GM20000 (cell line): ENCODE measurements at regions not wholly inside any gene's neighbourhood (a gene's known extent, or its start where the extent isn't known, plus 50 kb on each side); places are given as distances from the start of the nearest gene placed in this dataset.

Source experiments
- DNase-seq: peaks from one replicate; pipeline ENCODE4 v3.0.0; 2012; ENCODE audit warnings: low spot score
- CTCF ChIP-seq: IDR thresholded peaks from 2 replicates; pipeline ENCODE4 v1.5.1; 2012; ENCODE audit warnings: mild to moderate bottlenecking, control low read depth; ENCODE audit errors: extremely low read depth, missing control alignments

DNA sequence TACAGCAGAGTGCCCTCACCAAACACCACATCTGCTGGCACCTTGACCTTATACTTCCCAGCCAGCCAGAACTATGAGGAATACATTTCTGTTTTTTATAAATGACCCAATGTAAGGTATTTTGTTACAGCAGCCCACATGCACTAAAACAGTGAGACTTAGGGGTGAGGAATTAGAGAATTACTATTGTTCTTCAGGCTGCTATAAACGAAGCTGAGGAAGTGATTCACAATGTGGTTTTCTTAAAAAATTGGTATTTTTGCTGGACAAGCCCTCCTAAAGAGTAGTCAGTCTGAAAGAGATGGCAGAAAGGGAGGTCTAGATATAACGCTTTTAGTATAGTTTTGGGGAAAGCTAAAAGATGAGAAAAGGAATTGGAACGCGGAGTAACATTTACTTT lies 101.0 kb downstream of the SLITRK6 start:
- DNase-seq = no peak
- no peak for TF ChIP-seq CTCF

GRCh38 chr13:85694992-85695391 lies 104.2 kb downstream of the SLITRK6 start:
- TF ChIP-seq CTCF = no peak
- no peak for DNase-seq

DNA sequence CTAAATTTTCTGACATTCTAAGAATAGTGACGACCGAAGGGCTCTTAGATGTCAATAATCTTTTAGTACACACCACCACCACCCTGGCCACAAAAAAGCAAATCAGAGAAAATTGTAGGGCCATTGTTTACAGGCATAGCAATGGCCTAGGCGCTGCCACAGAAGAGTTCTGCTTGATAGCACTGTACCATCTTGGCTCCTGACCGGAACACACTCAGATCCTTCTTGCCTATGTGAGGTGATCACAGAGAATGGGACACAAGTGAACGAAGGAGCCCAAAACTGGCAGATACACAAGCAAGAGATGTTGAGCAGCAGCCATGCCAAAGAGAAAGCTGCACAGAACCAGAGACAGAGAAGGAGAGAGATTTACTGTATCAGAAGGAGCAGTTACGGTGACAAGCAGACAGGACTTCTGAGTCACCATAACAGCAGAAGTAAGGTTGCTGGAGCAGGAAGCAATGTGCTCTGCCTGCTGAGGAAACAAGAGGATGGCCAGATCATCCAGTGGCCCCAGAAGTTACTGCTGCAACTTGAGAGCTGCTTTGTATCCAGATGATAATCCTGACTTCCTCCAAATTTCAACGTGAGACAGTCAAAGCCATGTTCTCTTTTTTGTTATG lies 105.2 kb downstream of the SLITRK6 start:
- TF ChIP-seq CTCF = no peak
- DNase-seq = no peak

DNA sequence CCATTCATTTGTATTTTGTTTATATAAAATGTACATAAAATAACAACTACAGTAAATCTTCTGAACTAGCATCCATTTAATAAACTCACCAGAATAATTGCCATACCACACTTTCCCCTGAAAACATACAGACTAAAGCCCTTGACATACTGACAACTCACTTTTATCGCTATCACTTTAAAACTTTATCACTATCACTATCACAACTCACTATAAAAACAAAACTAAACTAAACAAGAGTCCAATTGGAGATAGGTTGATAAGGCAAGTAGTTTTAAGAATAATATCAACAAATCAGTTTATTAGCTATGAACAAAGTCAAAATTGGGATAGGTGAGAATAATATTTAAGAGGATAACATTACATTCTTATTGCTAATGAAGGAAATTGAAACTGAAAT lies 108.9 kb downstream of the SLITRK6 start:
- no peak for TF ChIP-seq CTCF
- no peak for DNase-seq

DNA sequence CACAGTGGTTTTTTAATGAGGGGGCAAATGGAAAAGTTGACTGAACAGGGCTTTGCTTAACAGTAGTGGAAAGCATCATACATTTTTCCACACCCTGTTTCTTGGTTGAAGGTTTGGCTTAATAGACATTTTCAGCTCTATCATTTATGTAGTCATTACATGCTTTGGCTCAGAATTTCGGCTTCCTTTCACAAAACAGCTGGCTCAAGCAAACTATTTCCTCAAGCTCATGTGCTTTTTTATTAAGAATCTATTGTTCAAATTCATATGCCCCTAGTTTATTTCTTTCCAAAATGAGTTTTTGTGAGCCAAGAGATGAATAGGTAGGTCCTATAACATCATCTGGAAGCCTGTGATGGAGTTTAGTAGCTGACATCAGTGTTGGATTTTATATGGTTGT lies 113.8 kb downstream of the SLITRK6 start:
- no peak for DNase-seq
- TF ChIP-seq CTCF = no peak

- no peak for DNase-seq
- TF ChIP-seq CTCF = no peak
These were observed 123.9 kb downstream of the SLITRK6 start for GRCh38 chr13:85675151-85675907.

GRCh38 chr13:85671336-85671735 lies 127.9 kb downstream of the SLITRK6 start:
- no peak for TF ChIP-seq CTCF
- no peak for DNase-seq
